ENCODE measurements at regions not wholly inside any gene's neighbourhood (a gene's known extent, or its start where the extent isn't known, plus 50 kb on each side); places are given as distances from the start of the nearest gene placed in this dataset.

DNA sequence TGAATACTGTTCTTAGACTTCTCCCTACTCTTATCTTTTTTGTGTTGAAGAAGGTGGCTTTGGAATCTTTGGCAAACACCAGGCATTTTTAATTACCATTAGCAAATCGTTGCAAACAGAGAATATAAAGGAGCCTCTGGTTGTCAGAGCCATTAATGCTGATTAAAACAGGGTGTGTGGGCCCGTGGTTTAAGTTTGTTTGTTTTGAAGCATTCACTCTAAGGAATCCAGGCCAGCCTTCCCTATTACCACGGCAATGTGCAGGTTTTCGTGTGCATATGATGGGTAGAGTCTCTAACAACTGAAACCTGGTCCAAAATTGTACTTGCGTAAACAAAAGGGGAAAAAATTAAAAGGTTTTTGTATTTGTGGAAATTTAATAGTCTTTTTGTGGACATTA, 141.2 kb upstream of the GMNC start:
- Mint-ChIP-seq H3K27ac (no peak overlapping the region), H3K36me3 (ENCODE audit: low read depth) (no peaks in the 10 kb centered on the region), H3K4me1 (peaks cover 9% of the 10 kb centered on the region), H3K4me3 (no peak overlapping the region), H3K9me3 (no peaks in the 10 kb centered on the region), H3K27me3 (ENCODE audit: insufficient read depth) (no peaks in the 10 kb centered on the region)
- Histone ChIP-seq H3K4me3 (ENCODE audit: low read length) (no peak overlapping the region), H3K36me3 (ENCODE audit: control insufficient read depth, insufficient read depth, low read length) (no peaks in the 10 kb centered on the region), H3K4me1 (ENCODE audit: control insufficient read depth, insufficient read depth, low read length) (no peaks in the 10 kb centered on the region), H3K27ac (ENCODE audit: low read depth, low read length) (no peak overlapping the region), H3K9me3 (ENCODE audit: control insufficient read depth, low read length) (no peaks in the 10 kb centered on the region), H3K27me3 (ENCODE audit: control insufficient read depth, insufficient read depth, low read length, poor library complexity, severe bottlenecking) (no peaks in the 10 kb centered on the region), H3K9ac (ENCODE audit: extremely low read depth, low read length, poor library complexity, severe bottlenecking) (no peak overlapping the region)
- TF ChIP-seq, protein P1, sequence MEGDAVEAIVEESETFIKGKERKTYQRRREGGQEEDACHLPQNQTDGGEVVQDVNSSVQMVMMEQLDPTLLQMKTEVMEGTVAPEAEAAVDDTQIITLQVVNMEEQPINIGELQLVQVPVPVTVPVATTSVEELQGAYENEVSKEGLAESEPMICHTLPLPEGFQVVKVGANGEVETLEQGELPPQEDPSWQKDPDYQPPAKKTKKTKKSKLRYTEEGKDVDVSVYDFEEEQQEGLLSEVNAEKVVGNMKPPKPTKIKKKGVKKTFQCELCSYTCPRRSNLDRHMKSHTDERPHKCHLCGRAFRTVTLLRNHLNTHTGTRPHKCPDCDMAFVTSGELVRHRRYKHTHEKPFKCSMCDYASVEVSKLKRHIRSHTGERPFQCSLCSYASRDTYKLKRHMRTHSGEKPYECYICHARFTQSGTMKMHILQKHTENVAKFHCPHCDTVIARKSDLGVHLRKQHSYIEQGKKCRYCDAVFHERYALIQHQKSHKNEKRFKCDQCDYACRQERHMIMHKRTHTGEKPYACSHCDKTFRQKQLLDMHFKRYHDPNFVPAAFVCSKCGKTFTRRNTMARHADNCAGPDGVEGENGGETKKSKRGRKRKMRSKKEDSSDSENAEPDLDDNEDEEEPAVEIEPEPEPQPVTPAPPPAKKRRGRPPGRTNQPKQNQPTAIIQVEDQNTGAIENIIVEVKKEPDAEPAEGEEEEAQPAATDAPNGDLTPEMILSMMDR (conservative IDR thresholded peaks at IDR 0.05) = no peak
- 80 to 83% methylated on average over 1 to 5 of the region's 5 CpGs for WGBS, 2 experiments (ENCODE audit: insufficient coverage in 1 of 2, insufficient read length in 1 of 2)
- no peak for DNase-seq

DNA sequence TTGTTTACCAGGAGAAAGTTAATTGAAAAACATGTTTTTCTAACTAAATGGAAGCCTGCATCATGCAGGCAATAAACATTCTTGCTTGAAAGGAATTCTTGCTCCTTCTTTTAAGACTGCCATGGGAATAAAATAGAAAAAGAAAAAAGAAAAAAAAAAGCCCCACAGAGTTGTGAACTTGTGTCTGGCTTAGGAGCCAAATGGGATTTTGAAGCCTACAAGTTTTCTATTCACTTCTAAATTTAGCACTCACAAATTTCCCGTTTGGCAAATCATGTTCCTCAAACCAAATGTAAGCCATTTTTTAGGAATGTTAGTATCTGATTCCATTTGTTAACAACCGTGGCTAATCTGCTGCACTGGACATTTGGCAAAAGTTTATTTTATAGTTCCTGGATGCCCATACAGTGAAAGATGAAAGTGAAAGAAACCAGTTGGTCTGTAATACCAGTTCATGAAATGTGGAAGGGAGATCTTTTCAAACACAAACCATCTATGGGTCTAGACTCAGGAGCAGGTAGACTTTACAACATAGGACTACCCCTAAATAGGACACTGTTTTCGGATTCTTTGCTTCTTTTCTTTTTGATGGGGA, 133.8 kb upstream of the GMNC start:
- H3K36me3 Mint-ChIP-seq (ENCODE audit: low read depth) = no peaks in the 10 kb centered on the region
- Histone ChIP-seq H3K27ac (ENCODE audit: low read depth, low read length) (no peak overlapping the region), H3K4me3 (ENCODE audit: low read length) (no peak overlapping the region), H3K27me3 (ENCODE audit: control insufficient read depth, insufficient read depth, low read length, poor library complexity, severe bottlenecking) (no peaks in the 10 kb centered on the region), H3K9me3 (ENCODE audit: control insufficient read depth, low read length) (no peaks in the 10 kb centered on the region), H3K4me1 (ENCODE audit: control insufficient read depth, insufficient read depth, low read length) (no peaks in the 10 kb centered on the region), H3K9ac (ENCODE audit: extremely low read depth, low read length, poor library complexity, severe bottlenecking) (no peak overlapping the region), H3K36me3 (ENCODE audit: control insufficient read depth, insufficient read depth, low read length) (no peaks in the 10 kb centered on the region)
- no peak overlapping the region for H3K4me3 Mint-ChIP-seq
- H3K4me1 Mint-ChIP-seq = no peaks in the 10 kb centered on the region
- no peak overlapping the region for H3K27ac Mint-ChIP-seq
- H3K27me3 Mint-ChIP-seq (ENCODE audit: insufficient read depth) = no peaks in the 10 kb centered on the region
- TF ChIP-seq, protein P1 (conservative IDR thresholded peaks at IDR 0.05) = no peak
- 75 to 88% methylated on average over 3 of the region's 3 CpGs for WGBS, 2 experiments (ENCODE audit: insufficient coverage in 1 of 2, insufficient read length in 1 of 2)
- DNase-seq = no peak
- H3K9me3 Mint-ChIP-seq = no peaks in the 10 kb centered on the region

DNA sequence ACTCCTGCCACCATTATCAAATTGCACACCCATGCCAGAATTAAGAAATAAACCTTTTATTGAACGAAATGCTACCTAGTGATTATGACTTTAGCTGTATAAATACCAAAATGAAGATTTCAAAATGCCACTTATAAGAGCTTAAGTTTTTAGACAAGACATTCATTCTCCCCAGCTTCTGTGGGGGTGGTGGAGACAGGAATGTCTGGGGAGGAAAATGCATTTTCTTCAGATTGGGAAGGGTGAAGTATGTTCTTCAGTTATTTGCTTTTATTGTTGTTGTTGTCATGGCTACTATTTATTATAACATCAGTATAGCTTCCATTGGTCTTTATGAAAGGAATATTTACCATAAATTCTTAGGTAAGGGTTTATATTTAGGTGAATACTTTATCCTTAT, 132.7 kb upstream of the GMNC start:
- no peaks in the 10 kb centered on the region for H3K4me1 Mint-ChIP-seq
- Histone ChIP-seq H3K27me3 (ENCODE audit: control insufficient read depth, insufficient read depth, low read length, poor library complexity, severe bottlenecking) (no peaks in the 10 kb centered on the region), H3K36me3 (ENCODE audit: control insufficient read depth, insufficient read depth, low read length) (no peaks in the 10 kb centered on the region), H3K9ac (ENCODE audit: extremely low read depth, low read length, poor library complexity, severe bottlenecking) (no peak overlapping the region), H3K9me3 (ENCODE audit: control insufficient read depth, low read length) (no peaks in the 10 kb centered on the region), H3K27ac (ENCODE audit: low read depth, low read length) (no peak overlapping the region), H3K4me1 (ENCODE audit: control insufficient read depth, insufficient read depth, low read length) (no peaks in the 10 kb centered on the region), H3K4me3 (ENCODE audit: low read length) (no peak overlapping the region)
- H3K27me3 Mint-ChIP-seq (ENCODE audit: insufficient read depth) = no peaks in the 10 kb centered on the region
- TF ChIP-seq, protein P1 (conservative IDR thresholded peaks at IDR 0.05) = no peak
- no peak overlapping the region for H3K4me3 Mint-ChIP-seq
- no peak overlapping the region for H3K27ac Mint-ChIP-seq
- no peaks in the 10 kb centered on the region for H3K36me3 Mint-ChIP-seq (ENCODE audit: low read depth)
- H3K9me3 Mint-ChIP-seq = no peaks in the 10 kb centered on the region
- DNase-seq = no peak
- 83% methylated on average over 1 of the region's 1 CpG; no CpG with 5 or more reads in 1 of the 2 experiments for WGBS, 2 experiments (ENCODE audit: insufficient coverage in 1 of 2, insufficient read length in 1 of 2)

All from endodermal cell (in vitro differentiated cells).